RCC 7860 (cell line): ENCODE measurements at regions not wholly inside any gene's neighbourhood (a gene's known extent, or its start where the extent isn't known, plus 50 kb on each side); places are given as distances from the start of the nearest gene placed in this dataset.
A peak's percentile ranks its signal among the peaks of the same experiment; 100 is the strongest.

Experiments used
- DNase-seq: peaks from one replicate; pipeline ENCODE4 v3.0.0-alpha.2; 2015; ENCODE audit warnings: low spot score
- FAIRE-seq: peaks from 2 replicates; lab custom pipeline; 2012; peaks lifted over from hg19 to GRCh38; lab: Jason Lieb, UNC

DNA sequence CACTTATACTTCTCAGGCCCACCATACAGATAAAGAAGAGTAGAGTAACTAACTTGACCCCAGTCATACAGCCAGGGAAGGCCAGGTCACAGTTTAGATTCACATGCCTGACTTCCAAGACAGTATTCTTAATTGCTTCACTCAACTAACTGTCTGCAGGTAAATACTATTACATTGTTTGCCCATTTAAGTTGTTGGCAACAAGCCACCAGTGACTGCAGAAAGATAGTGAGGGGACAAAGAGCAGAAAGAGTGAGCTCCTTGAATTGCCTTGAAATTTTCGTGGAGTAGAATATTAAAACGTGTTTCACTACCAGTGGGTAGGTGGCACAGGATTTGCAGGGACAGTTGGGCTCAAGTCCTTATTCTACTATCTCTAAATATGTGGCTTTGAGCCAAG is 146.3 kb upstream of the RMST start:
- DNase-seq: no peak
- no peak for FAIRE-seq

DNA sequence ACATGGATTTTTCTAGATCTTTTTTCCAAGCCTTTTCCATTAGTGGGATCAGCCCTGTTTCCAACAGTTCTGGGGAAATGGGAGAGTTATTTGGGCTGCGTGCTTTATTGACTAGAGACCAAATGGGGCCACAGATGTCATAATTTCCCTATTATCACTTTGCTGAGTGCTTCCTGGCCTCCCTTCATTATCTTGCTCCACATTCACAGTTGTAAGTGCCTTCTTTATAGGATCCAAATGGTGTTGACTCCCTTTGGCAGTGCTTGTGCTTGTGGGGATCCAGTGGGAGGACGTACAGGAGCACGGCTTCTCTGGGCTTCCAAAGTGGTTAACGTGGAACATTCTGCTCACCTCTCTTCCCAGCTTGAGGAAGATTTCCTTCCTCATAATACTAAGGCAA is 141.0 kb upstream of the RMST start:
- DNase-seq (no peak), FAIRE-seq (no peak)

DNA sequence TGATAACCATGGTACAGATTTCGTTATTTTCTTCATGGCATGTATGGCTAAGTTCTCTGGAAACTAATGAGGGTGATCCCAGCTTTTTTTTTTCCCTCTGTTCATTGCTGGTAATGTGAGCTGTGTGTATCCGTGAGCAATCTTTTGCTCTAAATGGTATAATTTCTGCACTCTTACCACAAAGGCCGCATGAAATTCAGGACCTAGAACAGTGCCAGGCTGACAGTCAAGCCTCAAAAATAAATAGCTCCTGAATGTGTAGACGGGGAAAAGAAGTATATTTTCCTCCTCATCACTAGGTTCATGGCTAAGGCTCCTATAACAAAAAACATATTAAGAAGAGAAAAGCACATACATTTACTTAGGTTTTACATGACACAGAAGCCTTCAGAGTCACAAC is 140.2 kb upstream of the RMST start:
- no peak for DNase-seq
- no peak for FAIRE-seq

- FAIRE-seq: no peak
- DNase-seq: no peak
Measured at GRCh38 chr12:97323154-97323553, 139.4 kb upstream of the RMST start.

GRCh38 chr12:97324471-97324870 is 138.1 kb upstream of the RMST start:
- FAIRE-seq (no peak), DNase-seq (no peak)

DNA sequence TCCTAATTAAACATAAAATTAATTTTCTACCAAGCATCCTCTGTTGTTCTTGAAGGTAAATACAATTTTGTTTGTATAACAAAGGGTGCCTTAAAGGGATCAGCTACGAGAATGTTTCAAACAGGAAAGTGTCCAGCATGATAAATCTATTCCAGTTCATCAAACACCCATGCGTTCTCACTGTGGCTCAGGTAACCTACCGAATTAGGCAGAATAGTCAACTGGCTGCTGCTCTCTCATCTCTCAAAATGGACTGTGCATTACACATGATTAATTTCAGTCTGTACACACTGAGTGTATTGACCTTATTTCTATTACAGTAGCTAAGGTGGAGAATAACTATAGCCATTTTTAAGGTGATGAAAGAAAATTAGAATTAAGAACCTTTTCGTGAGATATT is 127.5 kb upstream of the RMST start:
- DNase-seq: no peak
- FAIRE-seq: no peak

DNA sequence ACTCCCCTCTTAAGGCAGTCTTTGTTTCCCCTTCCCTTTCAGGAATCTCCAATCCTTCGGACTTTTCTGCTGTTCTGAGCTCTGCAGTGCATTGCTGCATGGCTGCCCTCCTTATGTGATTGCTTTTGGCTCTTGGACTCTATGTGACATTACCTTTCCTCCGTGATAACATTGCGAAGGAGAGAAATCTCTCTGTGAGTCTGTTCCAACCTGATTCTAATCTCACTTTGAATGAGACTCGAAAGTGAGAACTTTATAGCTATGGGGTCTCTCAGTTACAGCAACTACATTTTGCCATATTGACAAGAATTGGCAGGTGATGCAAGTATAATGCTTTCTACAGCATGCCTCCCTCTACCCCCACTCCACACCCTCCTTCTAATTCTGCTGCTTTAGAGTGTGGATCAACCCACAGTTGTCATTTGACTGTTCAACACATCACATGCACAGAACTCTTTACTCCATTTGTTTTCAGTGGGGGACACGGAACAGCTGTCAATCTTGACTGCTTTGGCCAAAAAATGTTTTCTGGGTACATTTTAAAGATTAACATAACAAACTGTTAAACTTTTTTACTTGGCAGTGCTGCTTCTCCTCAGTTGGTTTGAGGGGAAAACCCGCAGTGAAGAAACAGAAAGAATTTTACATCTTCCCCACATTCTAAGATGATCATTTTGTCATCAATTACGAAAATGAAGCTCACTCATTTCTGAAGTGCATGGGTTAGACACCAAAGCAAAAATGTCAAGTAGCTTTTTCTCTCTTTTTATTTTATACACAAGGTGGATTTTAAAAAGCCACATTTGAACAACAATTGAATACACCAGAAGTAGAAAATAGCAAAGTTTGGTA is 125.5 kb upstream of the RMST start:
- FAIRE-seq (no peak), DNase-seq (no peak)

GRCh38 chr12:97342130-97342529 is 120.5 kb upstream of the RMST start:
- DNase-seq (no peak), FAIRE-seq (no peak)

DNA sequence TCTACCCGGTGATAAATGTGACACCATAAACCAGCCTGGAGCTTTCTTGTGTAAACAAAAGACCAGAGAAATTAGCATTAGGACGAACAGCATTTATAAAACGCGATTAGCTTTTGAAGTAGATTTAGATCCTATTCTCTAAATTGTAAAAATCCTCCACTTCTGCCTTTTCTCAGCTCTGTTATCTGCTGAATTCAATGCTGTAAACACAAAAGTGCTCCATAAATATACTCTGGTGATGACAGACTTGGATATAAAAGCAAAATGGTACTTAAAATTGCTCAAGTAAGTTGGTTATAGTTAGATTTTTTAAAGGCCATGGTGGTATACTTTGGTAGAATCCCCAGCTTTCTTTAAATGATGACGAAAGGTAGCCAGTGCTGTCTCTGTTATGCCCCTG is 114.6 kb upstream of the RMST start:
- DNase-seq: no peak
- no peak for FAIRE-seq

DNA sequence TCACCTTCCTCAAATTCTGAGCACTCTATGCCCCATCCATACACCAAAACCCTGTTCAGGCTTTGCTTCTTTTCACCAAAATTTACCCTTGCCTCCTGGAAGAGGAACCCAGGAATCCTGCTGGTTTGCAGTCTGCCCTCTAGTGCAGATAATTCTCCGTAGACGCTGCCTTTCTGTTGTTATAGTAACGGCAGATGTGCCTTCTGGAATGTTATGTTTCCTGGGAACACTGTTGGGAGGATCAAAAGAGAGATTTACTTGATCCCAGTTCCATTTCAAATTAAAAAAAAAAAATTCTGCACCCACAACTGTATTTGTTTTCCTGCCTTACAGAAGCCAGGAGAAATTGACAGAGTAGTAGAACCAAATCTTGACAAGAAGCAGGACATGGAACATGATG is 104.2 kb upstream of the RMST start:
- DNase-seq: no peak
- no peak for FAIRE-seq

GRCh38 chr12:97359021-97359690 is 103.4 kb upstream of the RMST start:
- FAIRE-seq: no peak

DNA sequence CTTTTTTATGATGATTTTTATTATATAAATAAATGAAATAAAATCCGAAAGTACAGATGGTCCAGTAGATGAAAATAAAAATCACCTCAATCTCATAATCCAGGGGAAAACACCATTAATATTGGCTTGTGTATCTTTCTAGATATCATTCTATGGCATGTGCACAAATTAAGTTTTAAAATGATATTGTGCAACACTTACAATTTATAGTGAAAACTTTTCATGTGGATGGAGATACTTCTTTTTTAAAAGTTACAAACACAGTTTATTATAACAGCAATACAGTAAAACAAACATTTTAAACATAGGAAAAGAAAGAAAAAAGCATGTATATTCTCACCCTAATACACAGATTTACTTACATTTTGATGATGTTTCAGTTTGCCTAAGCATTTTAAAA is 98.9 kb upstream of the RMST start:
- DNase-seq (no peak), FAIRE-seq (no peak)

More at GRCh38 chr12:97359021-97359690, 103.4 kb upstream of the RMST start:
- DNase-seq: no peak

DNA sequence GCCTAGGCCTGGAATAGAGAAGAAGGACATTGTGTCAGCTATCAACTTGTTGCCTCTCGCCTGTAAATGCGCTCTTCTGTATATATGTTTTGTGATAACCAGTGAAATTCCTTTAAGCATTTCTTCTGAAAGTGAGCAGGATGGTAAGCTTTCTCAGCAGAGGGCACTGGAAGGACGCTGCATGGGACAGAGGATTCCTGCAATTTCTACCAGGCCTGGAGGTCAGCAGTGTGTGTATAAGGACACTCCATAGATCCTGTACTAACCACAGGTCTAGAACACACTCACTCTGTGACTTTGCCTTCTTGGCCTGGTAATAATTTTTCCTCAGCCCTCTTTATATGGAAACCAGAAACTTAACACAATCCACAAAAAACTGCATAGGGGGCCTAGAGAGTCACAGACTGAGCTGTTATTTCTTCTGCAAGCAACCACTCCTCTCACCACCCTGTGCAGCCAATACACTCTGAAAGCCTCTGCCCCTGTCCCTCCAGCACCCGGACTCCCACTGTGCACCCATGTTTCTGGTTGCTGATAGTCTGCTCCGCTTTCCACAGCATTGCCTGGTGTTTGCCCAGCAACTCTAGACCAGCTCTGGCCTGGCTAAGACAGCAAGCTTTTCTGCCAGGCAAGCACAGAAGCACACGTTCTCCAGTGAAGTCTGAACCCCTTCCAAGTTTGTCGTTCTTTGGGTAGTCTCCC is 94.0 kb upstream of the RMST start:
- DNase-seq: no peak
- no peak for FAIRE-seq

DNA sequence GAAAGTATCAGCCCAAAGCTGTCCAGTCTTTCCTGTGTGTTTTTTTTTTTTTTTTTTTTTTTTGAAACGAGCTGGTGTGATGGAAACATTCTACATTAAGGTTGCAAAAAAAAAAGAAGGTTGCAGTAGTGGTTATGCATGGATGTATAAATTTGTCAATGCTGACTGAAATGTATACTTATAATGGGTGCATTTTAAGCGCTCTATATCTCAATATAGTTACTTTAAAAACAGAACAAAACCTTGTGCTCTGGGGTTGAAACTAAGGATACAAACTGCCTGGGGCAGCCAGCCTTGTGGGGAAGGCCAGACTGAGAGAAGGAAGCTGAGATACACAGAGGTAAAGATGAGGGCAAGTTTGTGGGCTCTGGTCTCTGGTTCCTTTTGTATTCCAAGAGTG is 87.3 kb upstream of the RMST start:
- FAIRE-seq: no peak

DNA sequence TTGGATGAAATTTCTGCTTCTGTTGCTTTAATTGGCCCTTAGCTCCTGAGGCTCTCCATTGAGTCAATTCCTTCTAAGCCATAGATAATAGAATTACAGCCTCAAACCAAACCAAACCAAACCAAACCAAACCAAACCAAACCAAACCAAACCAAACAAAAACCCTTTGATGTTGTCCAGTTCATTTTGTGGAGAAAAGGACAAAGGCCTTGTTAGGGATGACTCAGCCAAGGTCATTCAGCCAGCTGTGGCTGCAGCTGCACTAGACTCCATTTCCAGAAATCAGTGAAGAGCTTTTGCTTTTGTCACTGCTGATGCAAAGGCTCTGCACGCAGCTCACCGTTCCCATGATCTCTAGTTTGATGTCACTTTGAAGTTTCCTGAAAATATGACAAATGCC is 82.2 kb upstream of the RMST start:
- DNase-seq (no peak), FAIRE-seq (no peak)

More for the DNA sequence above, 87.3 kb upstream of the RMST start:
- DNase-seq: no peak

DNA sequence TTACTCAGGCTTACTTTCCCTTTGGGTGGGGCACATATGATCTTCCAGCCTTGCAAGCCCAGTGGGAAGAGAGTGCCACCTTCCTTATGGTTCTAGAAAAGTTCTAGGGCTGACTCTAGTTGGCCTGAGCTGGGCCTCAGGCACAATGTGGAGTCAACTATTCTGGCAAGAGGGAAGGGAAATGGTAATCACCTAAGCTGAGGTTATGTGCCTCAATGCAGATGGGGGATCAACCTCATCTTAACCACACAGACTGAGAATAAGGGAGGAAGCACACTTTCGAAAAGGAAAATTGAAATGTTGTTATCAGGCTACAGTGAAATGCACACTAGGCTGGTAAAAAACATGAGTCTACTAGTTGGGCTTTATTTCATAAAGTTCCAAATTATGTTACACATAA is 77.5 kb upstream of the RMST start:
- DNase-seq (no peak), FAIRE-seq (no peak)

DNA sequence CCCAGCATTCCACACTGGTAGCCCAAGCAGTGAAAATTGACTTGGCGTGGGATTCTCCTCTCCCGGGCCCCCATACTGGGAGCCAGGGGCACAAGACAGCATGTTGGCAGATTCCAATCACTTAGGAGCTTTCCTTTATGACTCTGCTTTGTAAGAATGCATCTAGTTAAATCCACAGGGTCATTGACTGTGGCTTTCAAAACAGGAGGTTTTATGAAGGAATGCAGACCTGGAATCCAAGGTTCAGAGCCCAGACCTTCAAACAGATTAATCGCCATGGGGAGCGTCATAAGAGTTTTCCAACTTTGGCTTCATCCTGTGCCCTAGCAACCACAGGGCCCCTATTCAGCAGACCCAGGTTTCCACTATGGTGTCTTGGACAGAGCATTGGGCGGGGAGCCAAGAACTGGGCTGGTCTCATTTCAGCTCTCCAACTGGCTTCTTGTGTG is 76.4 kb upstream of the RMST start:
- DNase-seq (peak; percentile 12), FAIRE-seq (no peak)

GRCh38 chr12:97387844-97388243 is 74.8 kb upstream of the RMST start:
- FAIRE-seq: no peak
- DNase-seq: no peak

DNA sequence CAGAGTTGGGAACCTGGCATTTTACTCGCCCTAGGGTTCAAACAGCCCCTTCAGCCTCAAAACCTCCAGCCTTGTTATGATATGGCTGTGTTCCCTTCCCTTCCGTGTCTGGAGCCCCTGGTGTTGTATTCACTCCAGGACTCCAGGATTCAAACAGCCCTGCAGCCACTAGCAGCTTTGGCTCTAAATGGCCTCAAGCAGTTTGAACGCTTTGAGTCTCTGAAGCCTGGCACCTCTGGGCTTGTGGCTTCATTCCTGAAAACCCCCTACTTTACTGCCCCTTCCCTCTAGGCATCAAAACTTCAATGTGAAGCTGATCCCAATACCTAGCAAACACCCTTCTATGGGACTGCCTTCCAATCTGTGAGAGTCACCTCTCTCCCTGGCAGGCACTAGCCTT is 67.9 kb upstream of the RMST start:
- DNase-seq (no peak), FAIRE-seq (no peak)

DNA sequence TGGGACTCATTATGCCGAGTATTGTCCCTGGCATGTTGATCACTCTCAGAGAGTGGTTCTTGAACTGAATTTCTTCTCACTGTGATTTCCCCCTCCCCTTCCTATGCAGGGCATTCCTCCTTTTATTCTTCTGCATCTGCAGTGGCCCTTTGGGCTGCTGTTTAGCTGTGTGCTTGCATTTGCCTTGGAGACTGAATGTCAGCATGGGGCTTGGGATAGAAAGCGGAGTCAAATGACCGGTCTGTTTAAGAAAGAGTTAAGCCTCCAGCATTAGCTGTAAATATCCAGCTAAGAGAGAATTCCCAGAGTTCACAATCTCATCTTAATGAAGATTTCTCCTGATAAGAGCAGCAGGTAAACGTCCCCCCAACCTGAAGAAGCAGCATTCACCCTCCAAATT is 65.6 kb upstream of the RMST start:
- no peak for DNase-seq
- FAIRE-seq: no peak

GRCh38 chr12:97398704-97399103 is 63.9 kb upstream of the RMST start:
- no peak for DNase-seq
- FAIRE-seq: no peak

GRCh38 chr12:97404093-97404492 is 58.5 kb upstream of the RMST start:
- DNase-seq (no peak), FAIRE-seq (no peak)
